ENCODE measurements at regions not wholly inside any gene's neighbourhood (a gene's known extent, or its start where the extent isn't known, plus 50 kb on each side); places are given as distances from the start of the nearest gene placed in this dataset.

- Mint-ChIP-seq H3K27me3 (ENCODE audit: unreplicated experiment) (no peaks in the 10 kb centered on the region), H3K4me3 (ENCODE audit: unreplicated experiment) (no peak overlapping the region), H3K9me3 (ENCODE audit: unreplicated experiment) (no peaks in the 10 kb centered on the region), H3K36me3 (ENCODE audit: low read depth, unreplicated experiment) (no peaks in the 10 kb centered on the region), H3K27ac (ENCODE audit: unreplicated experiment) (no peak overlapping the region), H3K4me1 (ENCODE audit: unreplicated experiment) (no peaks in the 10 kb centered on the region)
- TF ChIP-seq CTCF (IDR thresholded peaks at IDR 0.05; ENCODE audit: unreplicated experiment): no peak
- no peak for DNase-seq (ENCODE audit: low spot score)
Measured at GRCh38 chr1:56073206-56073605, 506.2 kb downstream of the PLPP3 start.

DNA sequence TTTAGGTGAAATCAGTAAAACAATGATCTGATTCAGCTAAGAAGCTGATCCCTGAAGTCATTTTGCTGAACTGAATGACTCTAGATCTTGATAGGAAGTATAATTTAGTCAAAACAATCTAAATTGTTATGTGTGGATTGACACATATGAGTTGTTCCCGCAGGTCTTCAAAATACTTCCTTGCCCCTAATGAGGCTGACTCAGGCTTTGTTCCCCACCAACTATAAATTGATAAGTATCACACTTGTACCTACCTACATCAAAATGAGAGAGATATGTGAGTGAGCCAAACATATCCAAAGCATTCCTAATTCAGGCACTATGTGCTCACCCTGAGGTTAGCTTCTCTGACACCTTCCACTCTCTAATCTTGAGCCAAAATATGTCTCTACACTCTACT, 507.1 kb downstream of the PLPP3 start:
- Mint-ChIP-seq H3K36me3 (ENCODE audit: low read depth, unreplicated experiment) (no peaks in the 10 kb centered on the region), H3K27me3 (ENCODE audit: unreplicated experiment) (no peaks in the 10 kb centered on the region), H3K9me3 (ENCODE audit: unreplicated experiment) (no peaks in the 10 kb centered on the region), H3K4me1 (ENCODE audit: unreplicated experiment) (no peaks in the 10 kb centered on the region), H3K4me3 (ENCODE audit: unreplicated experiment) (no peak overlapping the region), H3K27ac (ENCODE audit: unreplicated experiment) (no peak overlapping the region)
- DNase-seq (ENCODE audit: low spot score): no peak
- no peak for TF ChIP-seq CTCF (IDR thresholded peaks at IDR 0.05; ENCODE audit: unreplicated experiment)

DNA sequence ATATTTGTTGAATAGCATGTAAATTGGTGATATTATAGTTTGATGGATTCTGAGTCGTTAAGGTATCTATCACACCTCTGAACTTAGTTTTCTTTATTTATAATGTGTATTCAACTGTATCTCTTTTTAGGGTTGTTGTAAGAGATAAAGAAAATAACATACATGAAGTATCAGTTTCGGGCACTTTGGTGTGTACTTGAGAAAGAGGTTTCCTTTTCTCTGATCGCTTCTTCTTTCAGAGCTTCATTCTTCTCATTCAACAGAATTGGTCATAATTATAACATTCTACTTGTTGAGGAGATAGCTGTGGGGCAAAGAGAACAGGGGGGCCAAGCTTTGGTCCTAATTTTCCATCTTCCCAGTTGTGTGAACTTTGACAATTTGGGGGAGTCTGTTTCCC, 508.0 kb downstream of the PLPP3 start:
- no peak for TF ChIP-seq CTCF (IDR thresholded peaks at IDR 0.05; ENCODE audit: unreplicated experiment)
- Mint-ChIP-seq H3K27me3 (ENCODE audit: unreplicated experiment) (no peaks in the 10 kb centered on the region), H3K36me3 (ENCODE audit: low read depth, unreplicated experiment) (no peaks in the 10 kb centered on the region), H3K4me3 (ENCODE audit: unreplicated experiment) (no peak overlapping the region), H3K9me3 (ENCODE audit: unreplicated experiment) (no peaks in the 10 kb centered on the region), H3K27ac (ENCODE audit: unreplicated experiment) (no peak overlapping the region), H3K4me1 (ENCODE audit: unreplicated experiment) (no peaks in the 10 kb centered on the region)
- no peak for DNase-seq (ENCODE audit: low spot score)

GRCh38 chr1:56070601-56071000, 508.8 kb downstream of the PLPP3 start:
- no peak for TF ChIP-seq CTCF (IDR thresholded peaks at IDR 0.05; ENCODE audit: unreplicated experiment)
- H3K4me1 Mint-ChIP-seq (ENCODE audit: unreplicated experiment): no peaks in the 10 kb centered on the region

GRCh38 chr1:56069824-56070223, 509.5 kb downstream of the PLPP3 start:
- TF ChIP-seq CTCF (IDR thresholded peaks at IDR 0.05; ENCODE audit: unreplicated experiment): no peak
- no peak for DNase-seq (ENCODE audit: low spot score)
- H3K4me1 Mint-ChIP-seq (ENCODE audit: unreplicated experiment): no peaks in the 10 kb centered on the region
- H3K27me3 Mint-ChIP-seq (ENCODE audit: unreplicated experiment): no peaks in the 10 kb centered on the region
- H3K4me3 Mint-ChIP-seq (ENCODE audit: unreplicated experiment): no peak overlapping the region
- no peaks in the 10 kb centered on the region for H3K36me3 Mint-ChIP-seq (ENCODE audit: low read depth, unreplicated experiment)
- no peak overlapping the region for H3K27ac Mint-ChIP-seq (ENCODE audit: unreplicated experiment)
- H3K9me3 Mint-ChIP-seq (ENCODE audit: unreplicated experiment): no peaks in the 10 kb centered on the region

More at GRCh38 chr1:56070601-56071000, 508.8 kb downstream of the PLPP3 start:
- H3K36me3 Mint-ChIP-seq (ENCODE audit: low read depth, unreplicated experiment): no peaks in the 10 kb centered on the region
- no peak overlapping the region for H3K27ac Mint-ChIP-seq (ENCODE audit: unreplicated experiment)
- H3K9me3 Mint-ChIP-seq (ENCODE audit: unreplicated experiment): no peaks in the 10 kb centered on the region
- no peaks in the 10 kb centered on the region for H3K27me3 Mint-ChIP-seq (ENCODE audit: unreplicated experiment)
- H3K4me3 Mint-ChIP-seq (ENCODE audit: unreplicated experiment): no peak overlapping the region
- DNase-seq (ENCODE audit: low spot score): no peak

Measured in endothelial cell (in vitro differentiated cells).